NCI-H1092 (cell line): ENCODE measurements at regions not wholly inside any gene's neighbourhood (a gene's known extent, or its start where the extent isn't known, plus 50 kb on each side); places are given as distances from the start of the nearest gene placed in this dataset.

Experiments
- DNase-seq: peaks from one replicate; lab custom pipeline; 2025; lab: John Stamatoyannopoulos, UW

- no peak for DNase-seq
These were observed 154.4 kb upstream of the ZNF462 start for GRCh38 chr9:106708475-106709146.

GRCh38 chr9:106712279-106712678 lies 150.7 kb upstream of the ZNF462 start:
- no peak for DNase-seq

GRCh38 chr9:106713206-106713605 lies 149.8 kb upstream of the ZNF462 start:
- no peak for DNase-seq

GRCh38 chr9:106716820-106717219 lies 146.1 kb upstream of the ZNF462 start:
- DNase-seq: no peak

- no peak for DNase-seq
These were observed 145.3 kb upstream of the ZNF462 start for GRCh38 chr9:106717686-106718085.

GRCh38 chr9:106718936-106719335 lies 144.0 kb upstream of the ZNF462 start:
- DNase-seq: no peak

- no peak for DNase-seq
These were observed 140.8 kb upstream of the ZNF462 start for GRCh38 chr9:106722051-106722753.

- DNase-seq: no peak
These were observed 139.0 kb upstream of the ZNF462 start for GRCh38 chr9:106723926-106724325.

- DNase-seq: no peak
These were observed 138.4 kb upstream of the ZNF462 start for GRCh38 chr9:106724566-106724965.

GRCh38 chr9:106726070-106726815 lies 136.7 kb upstream of the ZNF462 start:
- no peak for DNase-seq

GRCh38 chr9:106727969-106728368 lies 135.0 kb upstream of the ZNF462 start:
- DNase-seq: no peak

- DNase-seq: no peak
These were observed 134.1 kb upstream of the ZNF462 start for GRCh38 chr9:106728860-106729259.

GRCh38 chr9:106731910-106732309 lies 131.1 kb upstream of the ZNF462 start:
- DNase-seq: peak; percentile 73

- DNase-seq: no peak
These were observed 129.1 kb upstream of the ZNF462 start for GRCh38 chr9:106733828-106734380.

- DNase-seq: no peak
These were observed 125.5 kb upstream of the ZNF462 start for GRCh38 chr9:106737516-106737915.

- DNase-seq: no peak
These were observed 124.9 kb upstream of the ZNF462 start for GRCh38 chr9:106738109-106738508.

GRCh38 chr9:106745457-106745856 lies 117.5 kb upstream of the ZNF462 start:
- DNase-seq: no peak

- DNase-seq: no peak
These were observed 117.1 kb upstream of the ZNF462 start for GRCh38 chr9:106745876-106746275.

- no peak for DNase-seq
These were observed 111.3 kb upstream of the ZNF462 start for GRCh38 chr9:106751681-106752080.

- no peak for DNase-seq
These were observed 110.4 kb upstream of the ZNF462 start for GRCh38 chr9:106752581-106752980.

GRCh38 chr9:106753155-106753671 lies 109.8 kb upstream of the ZNF462 start:
- DNase-seq: no peak

GRCh38 chr9:106755736-106756135 lies 107.2 kb upstream of the ZNF462 start:
- DNase-seq: peak; percentile 74
